GM12878 (cell line): ENCODE measurements at regions not wholly inside any gene's neighbourhood (a gene's known extent, or its start where the extent isn't known, plus 50 kb on each side); places are given as distances from the start of the nearest gene placed in this dataset.

Experiments
- ATAC-seq: fragments of 200-7000 bp; cut with Tn5 transposase; 3 replicates; pipeline ENCODE4 v1.9.1; 2020; ENCODE audit warnings: mild to moderate bottlenecking, moderate library complexity
- BruUV-seq: library from RNA; stranded (reverse); fragments of 400-500 nt; replicated peaks from 2 replicates; lab custom pipeline; 2021; lab: Mats Ljungman, UMichigan
- CTCF ChIA-PET: fragments of 300-600 bp; sonication (Branson Sonifier 250); formaldehyde crosslinking; extraction: SDS; loops from one replicate; lab custom pipeline; 2021; ENCODE audit warnings: inconsistent platforms; lab: Yijun Ruan, JAX
- POLR2A ChIA-PET: fragments of 350-600 bp; formaldehyde crosslinking; extraction: SDS; loops from one replicate; lab custom pipeline; 2021; ENCODE audit warnings: inconsistent platforms; lab: Charles Lee
- RAD21 ChIA-PET: fragments of 300-600 bp; sonication (Branson Sonifier 250); formaldehyde crosslinking; loops from one replicate; lab custom pipeline; 2023; ENCODE audit warnings: antibody characterized with exemption; ENCODE audit not compliant: unreplicated experiment; lab: Charles Lee
- SMC1A ChIA-PET: fragments of 300-600 bp; sonication (Branson Sonifier 250); formaldehyde crosslinking; loops from one replicate; lab custom pipeline; 2023; ENCODE audit not compliant: unreplicated experiment, uncharacterized antibody; lab: Charles Lee
- DNase-seq: peaks from one replicate; pipeline ENCODE4 v3.0.0-alpha.2; 2011; ENCODE audit warnings: low read depth, low spot score
- FAIRE-seq: peaks from 3 replicates; lab custom pipeline; 2011; peaks lifted over from hg19 to GRCh38; lab: Jason Lieb, UNC
- H2AFZ ChIP-seq: 2 replicates; pipeline ENCODE4 v1.6.0; 2011; ENCODE audit warnings: low read depth, low read length, control low read depth; ENCODE audit not compliant: control insufficient read depth
- H3K27ac ChIP-seq: 2 replicates; pipeline ENCODE4 v1.5.1; 2011; ENCODE audit warnings: control low read depth; ENCODE audit not compliant: control insufficient read depth, insufficient read depth
- H3K27me3 ChIP-seq, 2 experiments: replicated peaks in 1 of 2; 2 replicates each; pipeline versions ENCODE4 v1.6.0 to v1.6.1; 2011; ENCODE audit warnings: low read length in 1 of 2; ENCODE audit not compliant: control insufficient read depth in 2 of 2, insufficient read depth in 2 of 2
- H3K36me3 ChIP-seq, 2 experiments: 2 replicates each; pipeline ENCODE4 v1.5.1; 2011; ENCODE audit warnings: low read length in 1 of 2; ENCODE audit not compliant: control insufficient read depth in 2 of 2, insufficient read depth in 2 of 2
- H3K4me1 ChIP-seq: 2 replicates; pipeline ENCODE4 v1.6.1; 2011; ENCODE audit warnings: mild to moderate bottlenecking, low read length, moderate library complexity, mixed read lengths; ENCODE audit not compliant: control insufficient read depth, insufficient read depth
- H3K4me2 ChIP-seq: 2 replicates; pipeline ENCODE4 v1.6.0; 2011; ENCODE audit warnings: control low read depth; ENCODE audit not compliant: control insufficient read depth, insufficient read depth
- H3K4me3 ChIP-seq: fragments of 200-600 bp; sonication (generic); 2 replicates; pipeline ENCODE4 v1.5.1; 2016
- H3K79me2 ChIP-seq: 2 replicates; pipeline ENCODE4 v1.6.0; 2011; ENCODE audit warnings: low read length; ENCODE audit not compliant: control insufficient read depth, insufficient read depth
- H3K9ac ChIP-seq: 2 replicates; pipeline ENCODE4 v1.8.0; 2011; ENCODE audit warnings: low read length, control low read depth, mixed read lengths; ENCODE audit not compliant: control insufficient read depth, insufficient read depth
- H3K9me3 ChIP-seq: replicated peaks from 3 replicates; pipeline ENCODE4 v1.5.1; 2011; ENCODE audit warnings: mild to moderate bottlenecking, low read length; ENCODE audit not compliant: control insufficient read depth, insufficient read depth
- H4K20me1 ChIP-seq: 2 replicates; pipeline ENCODE4 v1.6.0; 2011; ENCODE audit not compliant: control insufficient read depth, insufficient read depth
- ASH2L ChIP-seq: fragments of 300-600, 200-600 bp; sonication (generic); IDR thresholded peaks from 2 replicates; pipeline ENCODE4 v1.6.1; 2017; ENCODE audit warnings: low read depth, mild to moderate bottlenecking, borderline replicate concordance
- CHD1 ChIP-seq: IDR thresholded peaks from 2 replicates; pipeline ENCODE4 v1.6.1; 2012; ENCODE audit warnings: low read depth, low read length, improper control_type of control experiment
- CHD4 ChIP-seq: fragments of 200-600 bp; sonication (generic); IDR thresholded peaks from 2 replicates; pipeline ENCODE4 v1.6.1; 2016; ENCODE audit warnings: mild to moderate bottlenecking
- CREM ChIP-seq: IDR thresholded peaks from 2 replicates; pipeline ENCODE4 v1.6.1; 2014; ENCODE audit warnings: antibody characterized with exemption, low read depth
- DPF2 ChIP-seq: fragments of 450-650 bp; IDR thresholded peaks from 2 replicates; pipeline ENCODE4 v1.6.1; 2017; ENCODE audit warnings: mild to moderate bottlenecking
- KDM1A ChIP-seq: fragments of 200-600 bp; sonication (generic); IDR thresholded peaks from 2 replicates; pipeline ENCODE4 v1.6.1; 2016; ENCODE audit warnings: borderline replicate concordance
- PKNOX1 ChIP-seq: fragments of 450-650 bp; IDR thresholded peaks from 2 replicates; pipeline ENCODE4 v1.6.1; 2016; ENCODE audit warnings: mild to moderate bottlenecking
- RB1 ChIP-seq: fragments of 450-650 bp; formaldehyde crosslinking; IDR thresholded peaks from 2 replicates; pipeline ENCODE4 v1.6.1; 2017; ENCODE audit warnings: mild to moderate bottlenecking, borderline replicate concordance
- RBBP5 ChIP-seq: fragments of 200-600 bp; sonication (generic); conservative IDR thresholded peaks from 2 replicates; pipeline ENCODE4 v1.6.1; 2016
- RCOR1 ChIP-seq: conservative IDR thresholded peaks from 2 replicates; pipeline ENCODE4 v1.6.1; 2012; ENCODE audit warnings: low read depth, low read length, improper control_type of control experiment
- RELA ChIP-seq: fragments of 450-650 bp; IDR thresholded peaks from 2 replicates; pipeline ENCODE4 v1.8.0; 2014; ENCODE audit warnings: borderline replicate concordance; ENCODE audit not compliant: partially characterized antibody
- STAT3 ChIP-seq: IDR thresholded peaks from 2 replicates; pipeline ENCODE4 v1.6.1; 2011; ENCODE audit warnings: low read depth, low read length, improper control_type of control experiment
- ZBED1 ChIP-seq: IDR thresholded peaks from 2 replicates; pipeline ENCODE4 v1.6.1; 2016; ENCODE audit warnings: borderline replicate concordance
- ZBTB33 ChIP-seq: fragments of 450-650 bp; IDR thresholded peaks from 2 replicates; pipeline ENCODE4 v1.6.1; 2017; ENCODE audit warnings: mild to moderate bottlenecking
- ZBTB4 ChIP-seq: fragments of 450-650 bp; formaldehyde crosslinking; IDR thresholded peaks from 2 replicates; pipeline ENCODE4 v1.4.0; 2022; ENCODE audit warnings: mild to moderate bottlenecking, moderate library complexity
- ZNF384 ChIP-seq: IDR thresholded peaks from 2 replicates; pipeline ENCODE4 v1.6.1; 2012; ENCODE audit warnings: low read depth, mild to moderate bottlenecking, low read length, improper control_type of control experiment, borderline replicate concordance
- WGBS: methylation state at CpG from one replicate; pipeline ENCODE4 v1.1.6; 2016; ENCODE audit warnings: low lambda C conversion rate; ENCODE audit not compliant: insufficient replicate concordance, insufficient coverage; ENCODE audit errors: missing lambda C conversion rate; 5-methylcytosine and 5-hydroxymethylcytosine counted together
- in situ Hi-C: fragments of 300-500 bp; cut with MboI; formaldehyde crosslinking; loops from 9 replicates; pipeline ENCODE4 v1.14.3; 2018; ENCODE audit warnings: mixed read lengths
- intact Hi-C: fragments of 100-400 bp; cut with micrococcal nuclease; formaldehyde crosslinking; loops from one replicate; pipeline ENCODE4 v1.14.2; 2022; ENCODE audit not compliant: unreplicated experiment

- 34% methylated on average over 10 of the region's 10 CpGs for WGBS
- no peak overlapping the region for H3K4me3 ChIP-seq
- ChIA-PET SMC1A (no interaction called here), RAD21 (no interaction called here), CTCF (no interaction called here)
- no peak overlapping the region for H3K4me2 ChIP-seq
- in situ Hi-C loops (no loop called here), intact Hi-C loops (no loop called here)
- no peaks in the 10 kb centered on the region for H3K9me3 ChIP-seq
- H3K36me3 ChIP-seq = no peaks in the 10 kb centered on the region
- H3K79me2 ChIP-seq = no peaks in the 10 kb centered on the region
- BruUV-seq = no TSS peak
- DNase-seq (no peak), FAIRE-seq (no peak), ATAC-seq (no peak)
- H2AFZ ChIP-seq = no peak overlapping the region
- TF ChIP-seq RCOR1 = no peak
- no peak for TF ChIP-seq ZBTB4 (CRISPR knock-in tag)
- no peak for TF ChIP-seq RBBP5
- no peak for TF ChIP-seq ZBED1
- no peak for TF ChIP-seq CHD1
- no peak for TF ChIP-seq STAT3
- no peak for TF ChIP-seq RB1
- no peak for TF ChIP-seq CHD4
- TF ChIP-seq ZBTB33 = no peak
- TF ChIP-seq ZNF384 = no peak
- TF ChIP-seq DPF2 = no peak
- no peak for TF ChIP-seq PKNOX1
- TF ChIP-seq KDM1A = no peak
- TF ChIP-seq CREM = no peak
- TF ChIP-seq ASH2L = no peak
- TF ChIP-seq RELA = no peak
- TF ChIP-seq, all 136 proteins: peak for 0
- H3K9ac ChIP-seq = no peak overlapping the region
- no peaks in the 10 kb centered on the region for H3K27me3 ChIP-seq
- no peaks in the 10 kb centered on the region for H4K20me1 ChIP-seq
- H3K4me1 ChIP-seq = no peaks in the 10 kb centered on the region
- H3K27ac ChIP-seq = no peak overlapping the region
- POLR2A ChIA-PET = no interaction called here
Measured at GRCh38 chr5:2213121-2213730, 330.5 kb upstream of the IRX4 start.
